NAMALWA (cell line): ENCODE measurements at regions not wholly inside any gene's neighbourhood (a gene's known extent, or its start where the extent isn't known, plus 50 kb on each side); places are given as distances from the start of the nearest gene placed in this dataset.

Experiments used
- DNase-seq: peaks from one replicate; pipeline ENCODE4 v3.0.0-alpha.2; 2015; ENCODE audit warnings: low spot score

DNA sequence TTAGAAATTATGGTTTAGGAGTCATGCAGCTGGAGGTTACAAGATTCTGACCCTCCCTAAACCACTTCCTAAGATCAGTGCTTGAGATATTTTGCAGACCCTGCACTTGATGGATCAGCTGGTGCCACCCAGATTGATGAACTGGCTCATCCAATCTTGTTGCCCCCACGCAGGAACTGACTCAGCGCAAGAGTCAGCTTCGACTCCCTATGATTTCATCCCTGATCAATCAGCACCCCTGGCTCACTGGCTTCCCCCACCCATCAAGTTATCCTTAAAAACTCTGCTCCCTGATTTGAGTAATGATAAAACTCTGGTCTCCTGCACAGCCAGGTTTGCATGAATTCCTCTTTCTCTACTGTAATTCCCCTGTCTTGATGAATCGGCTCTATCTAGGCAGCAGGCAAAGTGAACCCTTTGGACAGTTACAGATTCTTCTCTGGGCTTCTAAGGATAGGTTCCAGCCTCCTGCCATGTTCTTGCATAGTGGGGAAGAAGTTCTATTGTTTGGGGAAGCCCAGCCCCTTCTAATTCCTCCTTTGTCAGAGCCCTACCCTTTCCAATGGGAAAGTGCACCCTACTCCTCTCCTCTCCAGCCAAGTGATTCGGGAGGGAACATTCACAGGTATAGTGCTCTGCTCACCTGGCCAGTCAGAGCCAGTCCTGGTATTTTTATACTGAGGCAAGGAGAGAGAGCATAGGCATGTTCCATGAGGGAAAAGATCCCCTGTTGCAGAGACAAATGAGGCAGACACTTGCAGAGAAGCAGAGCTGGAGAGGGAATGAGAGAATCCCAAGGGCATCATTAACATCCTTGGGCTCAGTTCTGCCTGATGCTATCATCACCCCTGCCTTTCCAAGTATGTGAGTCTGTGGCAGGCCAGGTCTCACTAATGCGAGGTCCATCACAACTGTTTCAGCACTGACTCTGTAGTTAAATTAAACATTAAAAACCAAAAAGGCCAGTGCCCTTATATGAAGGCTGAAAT is 224.4 kb upstream of the GALNT17 start:
- DNase-seq, result no peak

DNA sequence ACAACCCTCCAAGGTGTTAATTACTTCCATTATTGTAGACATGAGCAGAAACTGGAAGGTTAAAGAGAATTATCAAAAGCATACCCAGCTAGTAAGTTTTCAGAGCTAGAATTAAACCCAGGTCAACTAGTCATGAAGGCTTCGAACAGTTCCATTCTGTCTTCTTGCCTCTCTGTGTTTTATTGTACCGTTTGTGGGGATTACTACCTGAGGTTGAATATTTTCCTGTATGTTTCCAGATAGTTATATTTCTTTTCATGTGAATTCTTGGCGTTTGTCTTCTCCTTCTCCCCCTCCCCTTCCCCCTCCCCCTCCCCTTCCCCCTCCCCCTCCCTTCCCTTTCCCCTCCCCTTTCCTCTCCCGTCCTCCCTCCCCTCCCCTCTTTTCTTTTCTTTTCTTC is 218.0 kb upstream of the GALNT17 start:
- no peak for DNase-seq

DNA sequence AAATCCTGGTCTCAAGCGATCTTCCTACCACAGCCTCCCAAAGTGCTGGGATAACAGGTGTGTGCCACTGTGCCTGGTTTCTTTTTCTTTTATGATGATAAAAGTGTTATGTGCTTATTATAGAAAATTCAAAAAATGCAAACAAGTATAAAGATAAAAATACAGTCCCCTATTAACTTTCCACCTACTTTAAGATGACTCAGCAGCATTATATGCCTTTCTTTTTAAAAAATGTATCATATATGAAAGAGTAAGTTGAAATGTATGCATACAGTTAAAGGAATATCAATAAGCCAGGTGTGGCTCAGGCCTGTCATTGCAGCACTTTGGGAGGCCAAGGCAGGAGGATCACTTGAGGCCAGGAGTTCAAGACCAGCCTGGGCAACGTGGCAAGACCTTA is 216.9 kb upstream of the GALNT17 start:
- DNase-seq, result no peak

DNA sequence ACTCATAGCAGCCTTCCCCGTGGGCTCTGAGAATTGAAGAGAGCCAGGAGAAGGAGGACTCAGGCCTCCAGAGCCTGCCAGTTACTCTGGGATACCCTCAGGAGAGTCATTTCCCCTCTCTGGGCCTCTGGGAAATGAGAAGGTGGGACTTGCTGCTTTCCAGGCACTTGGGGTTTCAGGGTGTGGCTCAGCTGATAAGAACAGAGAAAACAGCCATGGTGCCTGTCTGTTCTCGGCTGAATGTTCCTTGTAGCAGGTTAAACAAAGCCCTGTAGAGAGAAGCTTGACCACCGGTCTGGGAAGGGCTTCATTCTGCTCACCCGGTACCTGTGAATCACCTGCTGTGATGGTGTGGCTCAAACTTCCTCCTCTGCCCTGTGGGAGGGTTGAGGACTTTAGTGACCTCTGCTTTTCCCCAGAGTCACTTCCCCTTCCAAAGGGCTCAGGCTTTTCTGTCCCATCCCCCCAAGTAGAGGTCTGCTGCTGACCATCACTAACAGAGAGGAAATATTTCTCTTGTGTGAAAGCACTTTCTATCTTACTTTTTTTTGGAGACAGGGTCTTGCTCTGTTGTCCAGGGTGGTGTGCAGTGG is 212.4 kb upstream of the GALNT17 start:
- DNase-seq, result no peak

DNA sequence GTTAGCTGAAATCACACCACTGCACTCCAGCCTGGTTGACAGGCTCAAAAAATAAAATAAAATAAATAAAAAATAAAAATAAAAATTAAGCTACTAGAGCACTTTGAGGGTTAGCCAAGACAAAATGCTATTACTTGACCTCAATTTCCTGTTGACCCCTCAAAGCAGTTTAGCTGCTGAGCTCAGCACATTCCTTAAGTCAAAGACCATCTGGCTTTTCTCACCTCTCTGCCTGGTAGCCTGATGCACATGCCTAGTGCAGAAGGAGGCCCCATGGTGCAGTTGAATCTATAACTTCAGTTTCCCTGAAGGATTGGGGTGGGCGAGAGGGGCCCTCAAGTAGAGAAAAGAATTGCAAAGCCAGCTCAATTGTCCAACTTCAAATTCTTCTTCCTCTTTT is 211.1 kb upstream of the GALNT17 start:
- no peak for DNase-seq

DNA sequence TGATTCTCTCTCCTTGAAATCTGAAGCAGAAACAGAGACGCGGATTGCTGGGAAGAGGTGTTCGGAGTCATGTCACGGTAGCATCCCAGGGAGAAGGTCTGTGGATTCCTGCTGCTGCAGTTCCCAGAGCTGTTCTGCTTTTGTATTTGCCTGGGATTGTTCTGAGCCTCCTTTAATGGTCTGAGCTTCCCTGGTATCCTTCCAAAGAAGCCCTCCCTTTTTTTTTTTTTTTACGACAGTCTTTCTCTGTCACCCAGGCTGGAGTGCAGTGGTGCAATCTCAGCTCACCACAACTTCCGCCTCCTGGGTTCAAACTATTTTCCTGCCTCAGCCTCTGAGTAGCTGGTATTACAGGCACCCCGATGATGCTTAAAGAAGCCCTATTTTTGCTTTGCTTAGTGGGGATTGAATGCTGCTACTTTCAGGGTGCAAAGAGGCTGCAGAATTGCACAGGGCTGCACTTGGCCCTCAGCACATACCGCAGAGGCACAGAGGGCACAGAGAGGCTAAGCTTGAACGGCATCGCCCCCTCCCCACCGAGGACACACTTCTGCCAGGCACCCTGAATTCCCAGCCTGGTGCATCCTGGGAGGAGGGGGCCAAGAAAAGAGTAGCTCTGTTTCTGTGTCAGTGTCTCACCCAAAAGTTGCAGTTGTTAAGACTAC is 208.6 kb upstream of the GALNT17 start:
- no peak for DNase-seq

DNA sequence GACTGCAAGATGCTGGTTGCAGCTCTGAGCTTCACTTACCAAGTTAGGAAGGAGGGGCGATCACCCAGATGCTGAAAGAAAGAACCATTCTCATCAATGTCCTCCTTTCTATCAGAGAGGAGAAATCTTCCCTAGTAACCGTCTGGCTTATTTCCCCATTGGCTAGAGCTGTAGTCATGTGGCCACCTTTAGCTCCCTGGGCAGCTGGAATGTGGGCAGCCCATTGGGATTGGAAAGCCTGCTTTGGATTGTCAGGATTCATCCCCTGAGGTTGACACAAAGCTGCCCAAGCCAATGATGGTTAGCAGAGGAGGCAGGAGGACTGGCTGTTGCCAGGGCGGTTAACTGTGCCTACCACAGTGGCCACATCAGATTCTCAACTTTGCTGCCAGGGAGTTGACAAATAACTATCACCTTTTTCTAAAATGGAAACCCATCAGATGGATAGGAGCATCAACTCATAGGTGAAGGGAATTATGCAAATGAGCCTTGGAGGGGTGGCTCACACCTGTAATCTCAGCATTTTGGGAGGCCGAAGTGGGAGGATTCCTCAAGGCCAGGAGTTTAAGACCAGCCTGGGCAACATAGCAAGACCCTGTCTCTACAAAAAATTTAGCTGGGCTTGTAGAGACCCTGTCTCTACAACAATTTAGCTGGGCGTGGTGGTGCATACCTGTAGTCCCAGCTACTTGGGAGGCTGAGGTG is 206.4 kb upstream of the GALNT17 start:
- no peak for DNase-seq

DNA sequence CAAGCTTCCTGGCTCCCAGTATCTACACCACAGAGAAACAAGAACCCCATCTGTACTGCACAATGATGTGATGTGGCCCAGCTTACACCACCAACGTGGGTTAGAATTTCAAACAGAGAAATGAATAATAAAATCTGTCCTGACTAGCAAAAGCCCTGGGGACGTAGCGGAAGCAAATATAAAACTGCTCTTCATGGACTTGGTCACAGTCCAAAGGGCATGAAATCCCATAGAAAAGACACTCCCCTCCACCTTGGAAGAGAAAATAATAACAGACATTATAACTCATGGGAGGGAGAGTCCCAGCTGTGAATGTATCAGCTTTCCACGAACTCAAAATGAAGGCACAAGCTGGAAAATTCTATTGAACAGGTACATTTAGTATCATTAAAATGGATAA is 205.3 kb upstream of the GALNT17 start:
- DNase-seq, result no peak

DNA sequence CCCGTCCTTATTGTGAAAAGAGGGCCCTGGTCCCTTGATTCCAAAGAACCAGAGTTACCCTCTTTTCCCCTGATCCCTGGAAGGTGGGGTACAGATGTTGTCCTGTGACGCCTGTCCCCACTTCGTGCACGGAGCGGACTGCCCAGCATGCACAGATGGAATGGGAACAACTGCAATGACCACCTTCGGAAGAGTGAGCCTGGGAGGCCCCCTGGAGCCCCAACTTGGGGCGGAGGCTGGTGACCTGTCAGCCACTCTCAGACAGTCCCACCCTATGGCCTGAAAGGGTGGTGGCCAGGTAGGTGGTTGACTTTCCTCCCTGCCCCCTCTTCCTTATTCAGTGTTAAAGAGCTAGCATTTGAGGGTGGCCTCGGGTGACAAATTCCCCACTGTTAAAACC is 196.6 kb upstream of the GALNT17 start:
- no peak for DNase-seq

DNA sequence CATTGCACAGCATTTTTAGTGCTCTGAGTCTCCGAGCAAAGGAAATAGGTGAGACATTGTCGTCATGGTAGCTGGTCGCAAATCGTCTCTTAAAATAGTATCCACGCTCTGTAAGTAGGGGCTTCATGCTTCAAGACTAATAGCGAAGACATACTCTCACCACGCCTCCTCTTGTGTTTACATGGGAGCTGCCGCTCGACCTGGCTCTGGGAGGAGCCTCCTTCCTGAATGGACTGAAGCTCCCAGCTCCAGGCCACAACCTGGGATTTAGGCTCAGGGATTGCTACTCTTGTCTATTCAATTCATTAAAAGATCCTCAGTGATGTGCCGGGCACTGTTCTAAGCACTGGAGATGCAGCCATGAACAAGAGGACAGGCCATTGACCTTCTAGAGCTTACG is 196.1 kb upstream of the GALNT17 start:
- no peak for DNase-seq

DNA sequence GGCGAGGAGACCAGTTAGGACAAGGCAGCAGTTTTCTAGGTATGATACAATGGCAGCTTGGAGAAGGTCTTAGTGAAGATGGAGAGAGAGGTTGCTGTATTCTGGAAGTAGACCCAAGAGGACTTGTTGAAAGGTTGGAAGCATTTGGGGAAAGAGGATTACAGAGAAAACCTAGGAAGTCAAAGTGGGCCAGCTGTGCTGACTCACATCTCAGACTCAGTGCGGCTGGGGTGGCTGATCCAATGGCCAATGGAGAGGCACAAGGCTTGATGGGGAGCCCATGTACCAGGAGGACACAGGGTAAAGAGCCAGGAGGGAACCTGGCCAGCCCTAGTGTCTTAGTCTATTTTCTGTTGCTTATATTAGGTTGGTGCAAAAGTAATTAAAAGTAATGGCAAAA is 194.5 kb upstream of the GALNT17 start:
- DNase-seq, result no peak

DNA sequence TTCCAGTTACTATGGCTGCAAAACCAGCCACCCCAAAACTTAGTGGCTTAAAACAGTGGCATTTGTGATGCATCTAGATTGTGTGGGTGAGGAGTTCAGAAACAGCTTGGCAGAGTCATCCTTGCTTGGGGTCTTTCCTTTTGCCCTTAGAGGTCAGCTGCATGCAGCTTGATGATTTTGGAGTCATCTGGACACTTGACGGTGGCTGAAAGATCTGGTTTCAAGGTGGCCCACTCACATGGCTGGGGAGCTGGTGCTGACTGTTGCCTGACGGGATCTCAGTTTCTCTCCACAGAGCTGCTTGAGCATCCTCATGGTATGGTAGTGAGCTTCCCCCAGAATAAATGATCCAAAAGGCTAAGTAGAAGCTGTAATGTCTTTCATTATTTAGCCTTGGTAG is 191.3 kb upstream of the GALNT17 start:
- no peak for DNase-seq

DNA sequence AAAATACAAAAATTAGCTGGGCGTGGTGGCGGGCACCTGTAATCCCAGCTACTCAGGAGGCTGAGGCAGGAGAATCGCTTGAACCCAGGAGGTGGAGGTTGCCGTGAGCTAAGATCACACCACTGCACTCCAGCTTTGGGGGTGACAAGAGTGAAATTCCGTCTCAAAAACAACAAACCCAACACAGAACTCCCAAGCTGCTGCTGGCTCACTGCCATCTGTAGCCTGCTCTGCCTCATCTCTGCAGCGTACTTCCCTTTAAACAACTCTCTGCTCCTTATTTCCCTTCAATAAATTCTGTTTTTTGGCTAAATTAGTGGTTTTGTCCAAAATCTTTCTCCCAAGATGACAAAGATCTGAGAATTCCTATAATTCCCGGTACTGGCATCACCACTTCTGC is 189.2 kb upstream of the GALNT17 start:
- DNase-seq, result no peak

DNA sequence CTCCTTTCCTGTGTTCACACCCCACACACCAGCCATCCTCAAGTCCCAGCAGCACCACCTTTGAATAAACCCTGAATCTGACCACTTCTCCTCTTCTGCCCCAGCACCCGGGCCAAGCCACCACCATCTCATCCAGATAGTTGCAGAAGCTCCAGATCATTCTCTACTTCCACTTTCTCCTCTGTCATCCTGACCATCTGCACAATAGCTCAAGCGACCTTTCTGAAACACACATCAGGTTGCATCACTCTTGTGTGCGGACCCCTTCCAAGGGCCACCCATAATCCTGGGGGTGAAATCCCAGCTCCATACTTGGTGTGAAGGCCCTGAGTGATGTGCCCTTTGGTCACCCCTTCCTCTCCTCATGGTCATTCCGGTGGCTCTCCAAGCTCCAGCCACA is 187.4 kb upstream of the GALNT17 start:
- no peak for DNase-seq

DNA sequence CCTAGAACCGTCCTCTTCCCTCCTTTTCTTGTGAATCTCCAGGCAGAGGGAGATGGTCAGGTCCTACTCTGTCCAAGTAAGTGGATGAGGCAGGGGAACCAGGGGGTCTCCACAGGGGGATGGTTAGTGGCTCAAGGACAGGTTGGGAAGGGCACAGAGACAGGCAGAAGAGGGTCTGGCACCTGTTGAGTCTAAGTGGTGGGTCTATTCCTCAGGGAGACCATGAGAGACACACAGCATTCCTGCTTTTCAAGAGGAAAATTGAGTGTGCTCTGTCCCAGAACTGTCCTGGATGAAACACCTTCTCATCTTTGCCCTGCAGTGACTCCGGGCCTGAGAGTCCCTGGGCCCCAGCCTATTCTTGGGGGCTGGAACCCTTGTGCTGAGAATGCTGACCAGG is 184.8 kb upstream of the GALNT17 start:
- no peak for DNase-seq

DNA sequence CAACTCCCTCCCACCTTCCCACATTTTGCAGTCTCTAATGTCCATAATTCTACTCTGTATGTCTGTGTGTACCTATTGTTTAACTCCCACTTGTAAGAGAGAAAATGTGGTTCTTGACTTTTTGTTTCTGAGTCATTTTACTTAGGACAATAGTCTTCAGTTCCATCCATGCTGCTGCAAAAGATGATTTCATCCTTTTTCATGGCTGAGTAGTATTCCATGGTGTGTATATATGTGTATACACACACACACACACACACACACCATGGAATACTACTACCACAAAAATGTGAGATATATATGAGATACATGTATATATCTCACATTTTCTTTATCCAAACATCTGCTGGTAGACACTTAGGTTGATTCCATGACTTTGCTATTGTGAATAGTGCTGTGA is 182.1 kb upstream of the GALNT17 start:
- DNase-seq, result no peak

DNA sequence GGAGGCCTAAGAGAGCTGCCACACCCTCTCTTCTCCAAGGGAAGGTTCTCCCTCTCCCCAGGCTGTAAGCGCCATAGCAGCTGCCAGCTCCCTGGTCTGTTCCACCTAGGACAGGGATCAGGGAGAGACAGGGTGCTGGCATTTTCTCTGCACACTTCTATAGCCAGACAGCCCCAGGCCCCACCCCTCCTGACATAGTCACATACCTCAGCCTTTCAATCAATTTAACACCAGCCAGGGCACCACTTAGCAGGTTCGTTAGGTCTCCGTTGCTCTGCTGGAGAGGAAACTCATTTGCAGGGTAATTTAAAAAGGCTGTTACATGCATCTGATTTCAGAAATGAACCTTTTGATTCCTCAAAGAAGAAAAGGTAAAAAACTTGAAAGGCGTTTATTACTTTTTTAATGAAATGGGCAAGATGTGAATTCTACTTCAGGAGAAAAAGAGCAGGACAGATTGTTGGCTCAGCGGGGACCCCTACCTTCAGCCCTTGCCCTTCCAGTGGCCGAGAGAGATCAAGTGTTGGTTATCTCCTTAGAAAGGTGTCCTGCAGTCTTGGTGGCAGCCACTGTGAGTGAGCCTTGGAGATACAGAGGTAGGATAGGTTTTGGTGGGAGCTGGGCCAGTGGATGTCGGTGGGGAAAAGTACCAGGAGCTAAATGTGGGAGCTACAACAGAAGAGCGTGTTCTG is 180.5 kb upstream of the GALNT17 start:
- no peak for DNase-seq

DNA sequence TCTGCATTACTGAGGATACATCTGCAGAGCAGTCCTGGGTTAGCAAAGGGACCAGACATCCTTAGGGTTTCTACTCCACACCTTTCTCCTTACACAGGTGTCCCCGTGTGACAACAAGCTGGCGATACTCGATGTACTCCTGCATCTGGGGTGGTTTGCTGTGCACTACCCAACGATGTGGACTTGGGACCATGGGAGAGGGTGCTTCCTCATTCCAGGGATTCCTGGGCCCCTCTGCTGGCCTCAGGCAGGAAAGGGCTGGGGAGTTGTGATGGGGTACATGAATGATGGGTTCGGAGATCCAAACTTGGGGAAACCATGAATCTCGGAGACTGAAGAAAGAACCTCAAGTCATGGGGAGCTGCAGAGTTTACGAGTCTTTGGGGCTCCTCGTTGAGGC is 179.6 kb upstream of the GALNT17 start:
- no peak for DNase-seq

DNA sequence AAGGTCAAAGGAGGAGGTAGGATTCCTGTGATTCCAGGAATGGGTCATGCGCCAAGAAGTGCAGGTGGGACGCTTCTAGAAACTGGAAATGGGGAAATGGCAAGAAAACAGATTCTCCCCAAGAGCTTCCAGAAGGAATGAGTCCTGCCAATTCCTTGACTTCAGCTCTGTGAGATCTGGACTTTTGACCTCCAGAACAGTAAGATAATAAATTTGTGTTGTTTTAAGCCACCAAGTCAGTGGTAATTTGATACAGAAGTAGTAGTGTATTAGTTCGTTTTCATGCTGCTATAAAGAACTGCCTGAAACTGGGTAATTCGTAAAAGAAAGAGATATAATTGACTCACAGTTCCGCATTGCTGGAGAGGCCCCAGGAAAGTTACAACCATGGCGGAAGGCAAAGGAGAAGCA is 178.6 kb upstream of the GALNT17 start:
- no peak for DNase-seq

DNA sequence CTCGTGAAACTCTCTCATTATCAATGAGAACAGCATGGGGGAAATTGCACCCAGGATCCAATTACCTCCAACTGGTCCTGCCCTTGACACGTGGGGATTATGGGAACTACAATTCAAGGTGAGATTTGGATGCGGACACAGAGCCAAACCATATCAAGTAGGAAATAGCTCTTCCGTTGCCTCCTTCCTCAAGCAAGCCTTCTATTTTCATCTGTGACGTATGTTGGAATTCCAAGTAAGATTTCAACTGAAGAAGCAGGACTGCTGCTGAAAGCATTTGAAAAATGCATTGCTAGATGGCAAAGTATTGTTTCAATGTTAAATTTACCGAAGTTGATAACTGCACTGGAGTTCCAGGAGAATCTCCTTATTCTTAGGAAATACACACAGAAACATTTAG is 178.1 kb upstream of the GALNT17 start:
- no peak for DNase-seq

DNA sequence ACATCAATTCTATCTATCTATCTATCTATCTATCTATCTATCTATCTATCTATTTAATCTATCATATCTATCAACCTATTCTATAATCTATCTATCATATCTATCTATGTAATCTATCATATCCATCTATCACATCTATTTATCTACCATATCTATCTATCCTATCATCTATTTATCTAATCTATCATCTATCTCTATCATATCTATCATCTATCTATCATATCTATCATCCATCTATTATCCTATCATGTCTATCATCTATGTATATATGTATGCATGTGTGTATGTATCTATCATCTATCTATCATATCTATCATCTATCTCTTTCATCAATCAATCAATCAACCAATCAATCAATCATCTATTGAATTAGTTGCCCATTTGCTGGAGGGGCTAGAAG is 159.3 kb upstream of the GALNT17 start:
- DNase-seq, result no peak

DNA sequence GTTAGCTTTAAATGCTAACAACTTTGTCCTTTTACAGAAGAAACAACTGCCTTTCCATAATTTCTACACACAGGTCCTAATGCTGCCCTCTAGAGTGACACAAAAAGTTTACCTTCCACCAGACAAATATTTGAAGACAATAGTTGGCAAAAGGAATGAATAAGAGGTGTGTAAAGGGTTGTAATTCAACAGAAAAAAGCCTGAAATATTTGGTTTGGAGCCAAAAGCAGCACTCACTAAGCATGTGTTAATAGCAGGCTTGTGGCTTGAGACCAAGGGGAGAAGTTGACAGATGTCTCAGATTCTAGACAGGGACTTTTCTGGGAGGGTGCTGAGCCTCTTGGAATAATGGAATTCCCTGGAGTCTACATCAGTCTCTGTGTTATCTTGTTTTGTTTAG is 156.2 kb upstream of the GALNT17 start:
- DNase-seq, result no peak
